Vagina (tissue), 2 donors: ENCODE measurements at regions not wholly inside any gene's neighbourhood (a gene's known extent, or its start where the extent isn't known, plus 50 kb on each side); places are given as distances from the start of the nearest gene placed in this dataset.

Source experiments
- DNase-seq, 2 donors: peaks; one replicate each; pipeline ENCODE4 v3.0.0-alpha.2; 2017; ENCODE audit errors: extremely low spot score in 2 of 2
- H3K27ac ChIP-seq: fragments of 200-600 bp; sonication (generic); one replicate; pipeline ENCODE4 v1.5.1; 2019
- H3K27me3 ChIP-seq: fragments of 200-600 bp; sonication (generic); one replicate; pipeline ENCODE4 v1.5.1; 2019
- H3K36me3 ChIP-seq, 2 donors: fragments of 200-600 bp; sonication (generic); one replicate each; pipeline ENCODE4 v1.5.1; 2017 to 2019
- H3K4me1 ChIP-seq: fragments of 200-600 bp; sonication (generic); one replicate; pipeline ENCODE4 v1.5.1; 2019
- H3K4me3 ChIP-seq, 2 donors: fragments of 200-600 bp; sonication (generic); 1 replicate in 1 of 2; 2 replicates in 1 of 2; pipeline ENCODE4 v1.5.1; 2016 to 2019
- H3K9me3 ChIP-seq: fragments of 200-600 bp; sonication (generic); one replicate; pipeline ENCODE4 v1.5.1; 2019
- POLR2A ChIP-seq, 2 donors: fragments of 450-650 bp; IDR thresholded peaks; one replicate each; pipeline ENCODE4 v1.6.1; 2017; ENCODE audit warnings: antibody characterized with exemption in 2 of 2, mild to moderate bottlenecking in 2 of 2, moderate library complexity in 2 of 2
- POLR2AphosphoS5 ChIP-seq, 2 donors: sonication (generic); formaldehyde crosslinking; IDR thresholded peaks; one replicate each; pipeline ENCODE4 v1.9.0; 2017; ENCODE audit warnings: antibody characterized with exemption in 2 of 2, mild to moderate bottlenecking in 2 of 2, low read depth in 1 of 2; ENCODE audit not compliant: insufficient read depth in 1 of 2
- intact Hi-C: fragments of 100-400 bp; cut with DNase I; formaldehyde crosslinking; loops from one replicate; pipeline ENCODE4 v1.15.1; 2023
- TF ChIP-seq, protein P1 (sequence below), 3 experiments: fragments of 450-650 bp in 2 of 3; fragments of 200-600 bp in 1 of 3; sonication (generic) in 1 of 3; IDR thresholded peaks; one replicate each; pipeline ENCODE4 v1.5.1; 2017 to 2019; ENCODE audit warnings: antibody characterized with exemption in 3 of 3, mild to moderate bottlenecking in 2 of 3, moderate library complexity in 2 of 3

DNA sequence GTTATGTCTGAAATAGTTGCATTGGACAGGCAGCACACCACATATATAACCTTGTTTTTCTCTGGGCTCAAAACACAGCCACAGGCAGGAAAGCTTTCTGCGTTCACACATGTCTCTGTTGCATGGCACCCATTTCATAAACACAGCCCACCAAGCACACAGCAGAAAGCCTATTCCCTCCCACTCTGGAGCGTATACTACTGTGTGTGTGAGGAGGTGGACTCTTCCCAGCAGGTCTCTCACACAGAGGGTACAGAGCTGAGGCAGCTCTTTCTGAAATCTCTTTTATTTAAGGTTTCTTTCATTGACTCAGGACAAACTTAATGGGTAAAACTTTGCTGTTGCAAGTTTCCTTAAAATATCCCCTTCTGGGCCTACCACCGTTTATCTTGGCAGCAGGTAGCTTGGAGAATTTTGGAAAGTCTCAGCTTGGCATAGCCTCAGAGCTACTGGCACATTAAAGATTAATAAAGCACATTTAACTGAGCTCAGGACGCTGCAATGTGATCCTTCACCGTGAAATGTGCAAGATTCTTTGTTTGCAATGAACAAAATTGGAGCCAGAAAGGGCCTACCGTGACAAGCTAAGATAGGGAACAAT, 105.1 kb upstream of the NCKAP5 start:
- Histone ChIP-seq H3K36me3 (no peaks in the 10 kb centered on the region), H3K4me1 (peaks cover 16% of the 10 kb centered on the region), H3K27ac (no peak overlapping the region), H3K27me3 (no peaks in the 10 kb centered on the region), H3K4me3 (no peak overlapping the region), H3K9me3 (no peaks in the 10 kb centered on the region)
- intact Hi-C loops = no loop called here
- TF ChIP-seq POLR2AphosphoS5 (IDR thresholded peaks at IDR 0.05; ENCODE audit: insufficient read depth in 1 of 2, low read depth in 1 of 2) (no peak), POLR2A (IDR thresholded peaks at IDR 0.05) (no peak)
- no peak for DNase-seq

- no peak for DNase-seq
- peaks cover 16% of the 10 kb centered on the region for H3K4me1 ChIP-seq
- H3K36me3 ChIP-seq = no peaks in the 10 kb centered on the region
- TF ChIP-seq POLR2AphosphoS5 (IDR thresholded peaks at IDR 0.05; ENCODE audit: insufficient read depth in 1 of 2, low read depth in 1 of 2) (no peak), POLR2A (IDR thresholded peaks at IDR 0.05) (no peak)
- TF ChIP-seq, protein P1, sequence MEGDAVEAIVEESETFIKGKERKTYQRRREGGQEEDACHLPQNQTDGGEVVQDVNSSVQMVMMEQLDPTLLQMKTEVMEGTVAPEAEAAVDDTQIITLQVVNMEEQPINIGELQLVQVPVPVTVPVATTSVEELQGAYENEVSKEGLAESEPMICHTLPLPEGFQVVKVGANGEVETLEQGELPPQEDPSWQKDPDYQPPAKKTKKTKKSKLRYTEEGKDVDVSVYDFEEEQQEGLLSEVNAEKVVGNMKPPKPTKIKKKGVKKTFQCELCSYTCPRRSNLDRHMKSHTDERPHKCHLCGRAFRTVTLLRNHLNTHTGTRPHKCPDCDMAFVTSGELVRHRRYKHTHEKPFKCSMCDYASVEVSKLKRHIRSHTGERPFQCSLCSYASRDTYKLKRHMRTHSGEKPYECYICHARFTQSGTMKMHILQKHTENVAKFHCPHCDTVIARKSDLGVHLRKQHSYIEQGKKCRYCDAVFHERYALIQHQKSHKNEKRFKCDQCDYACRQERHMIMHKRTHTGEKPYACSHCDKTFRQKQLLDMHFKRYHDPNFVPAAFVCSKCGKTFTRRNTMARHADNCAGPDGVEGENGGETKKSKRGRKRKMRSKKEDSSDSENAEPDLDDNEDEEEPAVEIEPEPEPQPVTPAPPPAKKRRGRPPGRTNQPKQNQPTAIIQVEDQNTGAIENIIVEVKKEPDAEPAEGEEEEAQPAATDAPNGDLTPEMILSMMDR (IDR thresholded peaks at IDR 0.05) = no peak
- H3K4me3 ChIP-seq = no peak overlapping the region
- no peaks in the 10 kb centered on the region for H3K9me3 ChIP-seq
- no peaks in the 10 kb centered on the region for H3K27me3 ChIP-seq
- intact Hi-C loops = no loop called here
- no peak overlapping the region for H3K27ac ChIP-seq
These were observed 105.8 kb upstream of the NCKAP5 start for GRCh38 chr2:133674066-133674432.

DNA sequence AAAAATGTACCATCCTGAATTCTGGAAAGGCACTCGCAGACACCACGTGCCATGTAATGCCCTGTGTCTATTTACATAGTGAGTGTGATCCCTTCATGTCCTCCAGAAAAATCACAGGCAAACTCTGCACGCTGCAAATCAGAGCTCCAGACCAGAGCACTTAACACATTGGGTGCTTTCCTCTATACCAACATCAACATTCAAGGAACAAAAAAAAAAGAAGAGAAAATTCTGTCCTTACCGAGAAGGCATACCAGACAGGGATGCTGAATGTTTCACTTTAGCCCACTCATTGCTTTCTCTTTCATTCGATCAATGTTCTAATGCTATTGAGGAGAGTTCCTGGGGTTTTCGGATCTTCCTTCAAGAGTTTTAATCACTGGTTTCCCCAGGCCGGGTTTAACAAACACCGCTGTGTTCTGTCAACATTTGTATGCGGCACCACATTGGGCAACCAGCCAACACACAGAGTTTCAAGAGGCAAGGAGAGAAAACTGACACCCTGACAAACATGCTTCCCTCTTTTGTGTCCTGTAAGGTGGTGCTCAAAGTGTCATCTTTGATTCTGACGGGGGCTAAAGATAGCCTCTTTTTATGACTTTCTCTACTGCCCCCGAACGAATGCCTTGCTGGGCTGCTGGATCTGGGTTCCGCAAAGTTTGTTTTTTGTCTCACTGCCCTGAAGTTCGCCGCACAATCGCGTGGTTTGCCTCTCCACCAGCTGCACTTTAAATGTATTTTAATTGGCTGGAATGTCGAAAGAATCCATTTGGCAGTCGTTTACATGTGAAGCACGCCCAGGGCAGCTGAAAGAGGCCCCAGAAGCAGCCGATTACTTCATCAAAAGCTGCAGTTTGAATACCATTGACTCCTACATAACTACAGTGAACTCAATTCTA, 106.4 kb upstream of the NCKAP5 start:
- intact Hi-C loops = no loop called here
- no peak for DNase-seq
- H3K4me3 ChIP-seq = peak overlapping the region; percentile 10 to 29

DNA sequence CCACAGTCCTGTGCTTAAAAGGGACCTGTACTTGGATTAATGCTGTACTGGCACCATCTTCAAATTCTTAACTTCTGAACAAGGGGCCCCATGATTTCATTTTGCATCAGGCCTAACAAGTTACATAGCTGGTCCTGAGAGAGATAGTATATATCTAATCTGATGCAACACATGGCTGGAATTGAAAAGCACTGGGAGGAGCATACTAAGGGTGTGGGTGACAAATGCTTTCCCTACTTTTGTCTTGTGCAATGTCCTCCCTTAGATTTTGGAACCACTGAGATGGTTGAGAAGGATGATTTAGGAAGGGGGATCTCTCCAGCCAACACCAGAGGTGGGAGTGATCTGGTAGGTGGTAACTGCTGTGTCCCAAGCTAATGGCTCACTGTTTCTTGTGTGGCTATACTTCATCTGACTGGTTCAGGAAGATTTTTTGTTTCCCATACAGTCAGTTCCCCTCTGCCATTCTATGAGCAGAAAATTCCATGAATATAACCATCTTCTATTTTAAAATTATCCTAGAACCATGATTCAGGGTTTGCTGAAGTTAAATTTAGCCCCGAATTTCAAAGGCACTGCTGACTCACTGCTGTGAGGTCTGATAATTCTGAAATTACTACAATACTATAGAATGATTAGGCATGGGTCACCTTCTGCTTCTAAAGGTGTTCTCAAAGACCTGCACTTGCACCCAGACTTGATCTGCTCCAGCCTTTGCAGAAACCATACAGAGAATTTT, 108.3 kb upstream of the NCKAP5 start:
- TF ChIP-seq POLR2AphosphoS5 (IDR thresholded peaks at IDR 0.05; ENCODE audit: insufficient read depth in 1 of 2, low read depth in 1 of 2) = no peak
- no peak for TF ChIP-seq POLR2A (IDR thresholded peaks at IDR 0.05)
- TF ChIP-seq, protein P1 (IDR thresholded peaks at IDR 0.05) = no peak
- Histone ChIP-seq H3K36me3 (no peaks in the 10 kb centered on the region), H3K27me3 (no peaks in the 10 kb centered on the region), H3K4me3 (no peak overlapping the region), H3K9me3 (no peaks in the 10 kb centered on the region), H3K27ac (no peak overlapping the region), H3K4me1 (peaks cover 16% of the 10 kb centered on the region)
- intact Hi-C loops = no loop called here
- no peak for DNase-seq

More for the DNA sequence above, 106.4 kb upstream of the NCKAP5 start:
- no peaks in the 10 kb centered on the region for H3K27me3 ChIP-seq
- TF ChIP-seq POLR2A (IDR thresholded peaks at IDR 0.05) = no peak
- TF ChIP-seq, protein P1 (IDR thresholded peaks at IDR 0.05) = no peak
- TF ChIP-seq POLR2AphosphoS5 (IDR thresholded peaks at IDR 0.05; ENCODE audit: insufficient read depth in 1 of 2, low read depth in 1 of 2) = no peak
- H3K9me3 ChIP-seq = no peaks in the 10 kb centered on the region
- peak overlapping the region; percentile 16 for H3K27ac ChIP-seq
- H3K36me3 ChIP-seq = no peaks in the 10 kb centered on the region
- H3K4me1 ChIP-seq = peaks cover 16% of the 10 kb centered on the region

- TF ChIP-seq POLR2AphosphoS5 (IDR thresholded peaks at IDR 0.05; ENCODE audit: insufficient read depth in 1 of 2, low read depth in 1 of 2) (no peak), POLR2A (IDR thresholded peaks at IDR 0.05) (no peak)
- TF ChIP-seq, protein P1 (IDR thresholded peaks at IDR 0.05) = no peak
- intact Hi-C loops = no loop called here
- H3K36me3 ChIP-seq = no peaks in the 10 kb centered on the region
- no peaks in the 10 kb centered on the region for H3K27me3 ChIP-seq
- H3K4me3 ChIP-seq = no peak overlapping the region
- no peak for DNase-seq
- H3K27ac ChIP-seq = no peak overlapping the region
- no peaks in the 10 kb centered on the region for H3K9me3 ChIP-seq
- H3K4me1 ChIP-seq = peaks cover 2% of the 10 kb centered on the region
These were observed 112.2 kb upstream of the NCKAP5 start for GRCh38 chr2:133680343-133681049.
